Muscle of leg (tissue), 3 donors: ENCODE measurements at regions not wholly inside any gene's neighbourhood (a gene's known extent, or its start where the extent isn't known, plus 50 kb on each side); places are given as distances from the start of the nearest gene placed in this dataset.

Experiments used
- DNase-seq: peaks from one replicate; pipeline ENCODE4 v3.0.0; 2013
- H3K27ac ChIP-seq: one replicate; pipeline ENCODE4 v1.5.1; 2013; ENCODE audit warnings: mild to moderate bottlenecking, low read length, control low read depth
- H3K27me3 ChIP-seq: one replicate; pipeline ENCODE4 v1.6.1; 2013; ENCODE audit warnings: low read length; ENCODE audit not compliant: control insufficient read depth, insufficient read depth
- H3K36me3 ChIP-seq: one replicate; pipeline ENCODE4 v1.6.1; 2013; ENCODE audit warnings: low read length; ENCODE audit not compliant: control insufficient read depth, insufficient read depth
- H3K4me1 ChIP-seq: one replicate; pipeline ENCODE4 v1.6.1; 2013; ENCODE audit warnings: low read length; ENCODE audit not compliant: control insufficient read depth, insufficient read depth
- H3K4me3 ChIP-seq: one replicate; pipeline ENCODE4 v1.5.1; 2013; ENCODE audit warnings: low read length, control low read depth
- H3K9me3 ChIP-seq: replicated peaks from 2 replicates; pipeline ENCODE4 v1.6.1; 2013; ENCODE audit warnings: low read depth, low read length; ENCODE audit not compliant: control insufficient read depth
- WGBS: methylation state at CpG from one replicate; pipeline ENCODE4 v1.1.5; 2013; ENCODE audit warnings: missing lambda C conversion rate; ENCODE audit not compliant: insufficient coverage; 5-methylcytosine and 5-hydroxymethylcytosine counted together

- Histone ChIP-seq H3K9me3 (peaks cover 2% of the 10 kb centered on the region), H3K4me3 (no peak overlapping the region), H3K27me3 (no peaks in the 10 kb centered on the region), H3K36me3 (no peaks in the 10 kb centered on the region), H3K4me1 (no peaks in the 10 kb centered on the region), H3K27ac (no peak overlapping the region)
- 94% methylated on average over 3 of the region's 4 CpGs for whole genome bisulfite sequencing
- DNase-seq: no peak
Measured at GRCh38 chr10:129089341-129089740, 377.7 kb upstream of the MGMT start.

GRCh38 chr10:129090165-129090564, 376.9 kb upstream of the MGMT start:
- no peaks in the 10 kb centered on the region for H3K36me3 ChIP-seq
- 88% methylated on average over 3 of the region's 6 CpGs for WGBS
- peaks cover 2% of the 10 kb centered on the region for H3K4me1 ChIP-seq
- H3K27ac ChIP-seq: no peak overlapping the region
- H3K27me3 ChIP-seq: no peaks in the 10 kb centered on the region
- no peak for DNase-seq
- H3K4me3 ChIP-seq: no peak overlapping the region
- H3K9me3 ChIP-seq: peaks cover 1% of the 10 kb centered on the region

- H3K4me3 ChIP-seq: no peak overlapping the region
- 75% methylated on average over 3 of the region's 6 CpGs for WGBS
- H3K27me3 ChIP-seq: no peaks in the 10 kb centered on the region
- no peak for DNase-seq
- no peak overlapping the region for H3K27ac ChIP-seq
- peaks cover 2% of the 10 kb centered on the region for H3K4me1 ChIP-seq
- H3K9me3 ChIP-seq: no peaks in the 10 kb centered on the region
- no peaks in the 10 kb centered on the region for H3K36me3 ChIP-seq
Measured at GRCh38 chr10:129090618-129091366, 376.2 kb upstream of the MGMT start.

GRCh38 chr10:129093641-129094040, 373.4 kb upstream of the MGMT start:
- Histone ChIP-seq H3K27me3 (no peaks in the 10 kb centered on the region), H3K4me3 (no peak overlapping the region), H3K27ac (no peak overlapping the region), H3K9me3 (no peaks in the 10 kb centered on the region), H3K36me3 (no peaks in the 10 kb centered on the region), H3K4me1 (peaks cover 12% of the 10 kb centered on the region)
- WGBS: no CpG with 5 or more reads among the region's 8 CpGs
- DNase-seq: no peak

- Histone ChIP-seq H3K4me1 (peaks cover 12% of the 10 kb centered on the region), H3K27me3 (no peaks in the 10 kb centered on the region), H3K27ac (no peak overlapping the region), H3K4me3 (no peak overlapping the region), H3K36me3 (no peaks in the 10 kb centered on the region), H3K9me3 (no peaks in the 10 kb centered on the region)
- WGBS: 98% methylated on average over 5 of the region's 6 CpGs
- DNase-seq: no peak
Measured at GRCh38 chr10:129094233-129094632, 372.8 kb upstream of the MGMT start.

- no peak overlapping the region for H3K4me3 ChIP-seq
- no CpG with 5 or more reads among the region's 2 CpGs for WGBS
- no peak overlapping the region for H3K27ac ChIP-seq
- H3K27me3 ChIP-seq: no peaks in the 10 kb centered on the region
- H3K9me3 ChIP-seq: no peaks in the 10 kb centered on the region
- peak; percentile 61 for DNase-seq
- peaks cover 12% of the 10 kb centered on the region for H3K4me1 ChIP-seq
- H3K36me3 ChIP-seq: no peaks in the 10 kb centered on the region
Measured at GRCh38 chr10:129094861-129095260, 372.2 kb upstream of the MGMT start.

GRCh38 chr10:129095680-129096064, 371.4 kb upstream of the MGMT start:
- Histone ChIP-seq H3K9me3 (no peaks in the 10 kb centered on the region), H3K27me3 (no peaks in the 10 kb centered on the region), H3K36me3 (no peaks in the 10 kb centered on the region), H3K27ac (peak overlapping the region; percentile 78), H3K4me3 (no peak overlapping the region), H3K4me1 (peaks cover 12% of the 10 kb centered on the region)
- no peak for DNase-seq
- WGBS: no CpG with 5 or more reads among the region's 7 CpGs

- Histone ChIP-seq H3K27ac (peak overlapping the region; percentile 78), H3K4me1 (peaks cover 12% of the 10 kb centered on the region), H3K27me3 (no peaks in the 10 kb centered on the region), H3K9me3 (no peaks in the 10 kb centered on the region), H3K4me3 (no peak overlapping the region), H3K36me3 (no peaks in the 10 kb centered on the region)
- DNase-seq: peak; percentile 93
- 0% methylated on average over 1 of the region's 12 CpGs for WGBS
Measured at GRCh38 chr10:129096065-129096984, 370.7 kb upstream of the MGMT start.

GRCh38 chr10:129097776-129098330, 369.2 kb upstream of the MGMT start:
- H3K9me3 ChIP-seq: no peaks in the 10 kb centered on the region
- H3K36me3 ChIP-seq: no peaks in the 10 kb centered on the region
- H3K4me3 ChIP-seq: no peak overlapping the region
- H3K27ac ChIP-seq: no peak overlapping the region
- H3K27me3 ChIP-seq: no peaks in the 10 kb centered on the region
- no CpG with 5 or more reads among the region's 6 CpGs for WGBS
- peaks cover 12% of the 10 kb centered on the region for H3K4me1 ChIP-seq
- peak; percentile 76 for DNase-seq

- H3K36me3 ChIP-seq: no peaks in the 10 kb centered on the region
- WGBS: 95% methylated on average over 5 of the region's 5 CpGs
- DNase-seq: no peak
- H3K27ac ChIP-seq: no peak overlapping the region
- no peaks in the 10 kb centered on the region for H3K9me3 ChIP-seq
- H3K27me3 ChIP-seq: no peaks in the 10 kb centered on the region
- peaks cover 12% of the 10 kb centered on the region for H3K4me1 ChIP-seq
- no peak overlapping the region for H3K4me3 ChIP-seq
Measured at GRCh38 chr10:129098517-129098916, 368.5 kb upstream of the MGMT start.
